GM12878 (cell line): ENCODE measurements at regions not wholly inside any gene's neighbourhood (a gene's known extent, or its start where the extent isn't known, plus 50 kb on each side); places are given as distances from the start of the nearest gene placed in this dataset.

Source experiments
- ATF3 ChIP-seq: IDR thresholded peaks from 2 replicates; pipeline ENCODE4 v1.6.1; 2011; ENCODE audit warnings: low read depth, mild to moderate bottlenecking, low read length, moderate library complexity, borderline replicate concordance; ENCODE audit errors: extremely low read depth
- CBX3 ChIP-seq: fragments of 200-600 bp; sonication (generic); IDR thresholded peaks from 2 replicates; pipeline ENCODE4 v1.6.1; 2016; ENCODE audit warnings: low read depth, borderline replicate concordance
- CBX5 ChIP-seq: sonication (generic); IDR thresholded peaks from 2 replicates; pipeline ENCODE4 v1.6.1; 2016; ENCODE audit warnings: low read depth, moderate library complexity, mild to moderate bottlenecking, inconsistent platforms
- CREM ChIP-seq: IDR thresholded peaks from 2 replicates; pipeline ENCODE4 v1.6.1; 2014; ENCODE audit warnings: antibody characterized with exemption, low read depth
- DPF2 ChIP-seq: fragments of 450-650 bp; IDR thresholded peaks from 2 replicates; pipeline ENCODE4 v1.6.1; 2017; ENCODE audit warnings: mild to moderate bottlenecking
- EP300 ChIP-seq, 2 experiments: fragments of 150-350 bp in 1 of 2; IDR thresholded peaks; 2 replicates each; pipeline ENCODE4 v1.6.1; 2011 to 2012; ENCODE audit warnings: low read depth in 2 of 2, low read length in 2 of 2, borderline replicate concordance in 1 of 2, improper control_type of control experiment in 1 of 2, inconsistent platforms in 1 of 2; ENCODE audit not compliant: control insufficient read depth in 1 of 2
- FOS ChIP-seq: IDR thresholded peaks from 3 replicates; pipeline ENCODE4 v1.6.1; 2011; ENCODE audit warnings: borderline replicate concordance; ENCODE audit not compliant: insufficient read length; ENCODE audit errors: extremely low read depth
- FOXK2 ChIP-seq: fragments of 450-650 bp; IDR thresholded peaks from 2 replicates; pipeline ENCODE4 v1.6.1; 2017; ENCODE audit warnings: mild to moderate bottlenecking, moderate library complexity
- FOXM1 ChIP-seq: IDR thresholded peaks from 2 replicates; pipeline ENCODE4 v1.6.1; 2012; ENCODE audit warnings: low read depth, mild to moderate bottlenecking, inconsistent platforms, low read length, moderate library complexity
- IRF4 ChIP-seq: IDR thresholded peaks from 2 replicates; pipeline ENCODE4 v1.6.1; 2011; ENCODE audit warnings: low read depth, low read length
- MTA3 ChIP-seq: IDR thresholded peaks from 2 replicates; pipeline ENCODE4 v1.6.1; 2012; ENCODE audit warnings: low read length, inconsistent platforms, borderline replicate concordance
- MXI1 ChIP-seq: fragments of 150-350 bp; IDR thresholded peaks from 2 replicates; pipeline ENCODE4 v1.6.1; 2011; ENCODE audit warnings: low read depth, mild to moderate bottlenecking, inconsistent platforms, low read length, improper control_type of control experiment
- MYC ChIP-seq: IDR thresholded peaks from 2 replicates; pipeline ENCODE4 v1.6.1; 2011; ENCODE audit warnings: mild to moderate bottlenecking, low read length, moderate library complexity, inconsistent platforms; ENCODE audit not compliant: insufficient read depth, insufficient replicate concordance, insufficient read length, severe bottlenecking
- NFIC ChIP-seq: IDR thresholded peaks from 2 replicates; pipeline ENCODE4 v1.6.1; 2012; ENCODE audit warnings: low read depth, mild to moderate bottlenecking, inconsistent platforms, low read length, moderate library complexity
- PBX3 ChIP-seq: IDR thresholded peaks from 2 replicates; pipeline ENCODE4 v1.6.1; 2011; ENCODE audit warnings: mild to moderate bottlenecking, low read depth, low read length, moderate library complexity; ENCODE audit not compliant: insufficient replicate concordance
- POU2F2 ChIP-seq: IDR thresholded peaks from 3 replicates; pipeline ENCODE4 v1.6.1; 2011; ENCODE audit warnings: low read depth, mild to moderate bottlenecking, low read length, borderline replicate concordance
- RFX5 ChIP-seq: IDR thresholded peaks from 2 replicates; pipeline ENCODE4 v1.6.1; 2011; ENCODE audit warnings: low read depth, low read length, improper control_type of control experiment
- SIN3A ChIP-seq: IDR thresholded peaks from 2 replicates; pipeline ENCODE4 v1.6.1; 2012; ENCODE audit warnings: low read depth, low read length, improper control_type of control experiment
- SIX5 ChIP-seq: IDR thresholded peaks from 2 replicates; pipeline ENCODE4 v1.6.1; 2011; ENCODE audit warnings: mild to moderate bottlenecking, low read depth, low read length, moderate library complexity; ENCODE audit not compliant: severe bottlenecking
- SMAD1 ChIP-seq: fragments of 450-650 bp; IDR thresholded peaks from 2 replicates; pipeline ENCODE4 v1.6.1; 2018; ENCODE audit warnings: mild to moderate bottlenecking, low read depth; ENCODE audit not compliant: partially characterized antibody
- SMAD5 ChIP-seq: IDR thresholded peaks from 2 replicates; pipeline ENCODE4 v1.6.1; 2016; ENCODE audit warnings: antibody characterized with exemption, low read depth
- SMARCA5 ChIP-seq: fragments of 450-650 bp; IDR thresholded peaks from 2 replicates; pipeline ENCODE4 v1.6.1; 2017; ENCODE audit warnings: mild to moderate bottlenecking
- SREBF2 ChIP-seq: IDR thresholded peaks from 2 replicates; pipeline ENCODE4 v1.6.1; 2012; ENCODE audit warnings: mild to moderate bottlenecking, low read length
- SRF ChIP-seq, 2 experiments: IDR thresholded peaks; 2 replicates each; pipeline ENCODE4 v1.6.1; 2011; ENCODE audit warnings: low read depth in 2 of 2, low read length in 2 of 2, mild to moderate bottlenecking in 1 of 2, moderate library complexity in 1 of 2
- STAT1 ChIP-seq: fragments of 450-650 bp; conservative IDR thresholded peaks from 2 replicates; pipeline ENCODE4 v1.6.1; 2014; ENCODE audit warnings: antibody characterized with exemption, mild to moderate bottlenecking
- SUZ12 ChIP-seq: fragments of 200-600 bp; sonication (generic); IDR thresholded peaks from one replicate; pipeline ENCODE4 v1.6.1; 2018; ENCODE audit warnings: antibody characterized with exemption, mild to moderate bottlenecking; ENCODE audit not compliant: unreplicated experiment
- USF1 ChIP-seq: IDR thresholded peaks from 2 replicates; pipeline ENCODE4 v1.6.1; 2011; ENCODE audit warnings: borderline replicate concordance, low read depth, mild to moderate bottlenecking, moderate library complexity, mixed read lengths, low read length; ENCODE audit not compliant: insufficient read depth; ENCODE audit errors: extremely low read length
- USF2 ChIP-seq: IDR thresholded peaks from 2 replicates; pipeline ENCODE4 v1.6.1; 2011; ENCODE audit warnings: low read depth, low read length, improper control_type of control experiment, borderline replicate concordance
- TF ChIP-seq, protein P1 (sequence below): IDR thresholded peaks from 2 replicates; pipeline ENCODE4 v1.6.1; 2012; ENCODE audit warnings: low read depth, low read length, improper control_type of control experiment

- no peak for TF ChIP-seq PBX3
- TF ChIP-seq DPF2: peak; percentile 69; the same call in 1 of the 2 replicates
- TF ChIP-seq SIX5: no peak
- TF ChIP-seq CBX5: peak; percentile 42; the same call in 1 of the 2 replicates
- TF ChIP-seq ATF3: no peak
- no peak for TF ChIP-seq SMARCA5
- TF ChIP-seq SIN3A: no peak
- TF ChIP-seq POU2F2: peak; percentile 55; the same call in 1 of the 3 replicates
- peak; percentile 76 to 83; a peak in 3 of 4 replicates for TF ChIP-seq EP300 (IDR thresholded peaks at IDR 0.05; ENCODE audit: borderline replicate concordance in 1 of 2, control insufficient read depth in 1 of 2, low read depth in 2 of 2, low read length in 2 of 2)
- no peak for TF ChIP-seq MYC
- TF ChIP-seq SUZ12: no peak
- no peak for TF ChIP-seq SMAD1
- TF ChIP-seq STAT1: 0 out of 2 replicates have a peak, but pooled peaks have one; percentile 20
- TF ChIP-seq MTA3: peak; percentile 89; the same call in 1 of the 2 replicates
- peak; percentile 78; the same call in 1 of the 2 replicates for TF ChIP-seq FOXM1
- TF ChIP-seq USF2: no peak
- TF ChIP-seq IRF4: peak; percentile 53
- no peak for TF ChIP-seq SREBF2
- TF ChIP-seq CREM: peak; percentile 92
- TF ChIP-seq USF1: no peak
- TF ChIP-seq SRF (IDR thresholded peaks at IDR 0.05; ENCODE audit: low read depth in 2 of 2, low read length in 2 of 2): no peak
- no peak for TF ChIP-seq SMAD5
- TF ChIP-seq CBX3: no peak
- TF ChIP-seq, protein P1, sequence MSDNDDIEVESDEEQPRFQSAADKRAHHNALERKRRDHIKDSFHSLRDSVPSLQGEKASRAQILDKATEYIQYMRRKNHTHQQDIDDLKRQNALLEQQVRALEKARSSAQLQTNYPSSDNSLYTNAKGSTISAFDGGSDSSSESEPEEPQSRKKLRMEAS: no peak
- TF ChIP-seq RFX5: no peak
- TF ChIP-seq MXI1: peak; percentile 64
- TF ChIP-seq NFIC: peak; percentile 92
- no peak for TF ChIP-seq FOS
- TF ChIP-seq FOXK2: no peak
Observed at GRCh38 chr6:6407071-6407741, 86.7 kb upstream of the F13A1 start (continued).
